WERI-Rb-1 (cell line): ENCODE measurements at regions not wholly inside any gene's neighbourhood (a gene's known extent, or its start where the extent isn't known, plus 50 kb on each side); places are given as distances from the start of the nearest gene placed in this dataset.

Source experiments
- DNase-seq: peaks from one replicate; pipeline ENCODE4 v3.0.0-alpha.2; 2020
- H3K27ac ChIP-seq: fragments of 250-450 bp; sonication (Bioruptor Pico); 2 replicates; pipeline ENCODE4 v1.5.1; 2020; ENCODE audit warnings: mild to moderate bottlenecking, moderate library complexity
- H3K27me3 ChIP-seq: fragments of 250-450 bp; sonication (Bioruptor Pico); 2 replicates; pipeline ENCODE4 v1.5.1; 2021; ENCODE audit warnings: mild to moderate bottlenecking, low read depth, moderate library complexity; ENCODE audit not compliant: insufficient read depth, severe bottlenecking
- H3K36me3 ChIP-seq: fragments of 250-450 bp; sonication (Bioruptor Pico); 2 replicates; pipeline ENCODE4 v1.5.1; 2020; ENCODE audit warnings: mild to moderate bottlenecking, moderate library complexity
- H3K4me3 ChIP-seq: 2 replicates; pipeline ENCODE4 v1.5.1; 2011; ENCODE audit warnings: low read depth, mild to moderate bottlenecking, control low read depth, low read length
- H3K9me3 ChIP-seq: fragments of 250-450 bp; sonication (Bioruptor Pico); 2 replicates; pipeline ENCODE4 v1.5.1; 2021; ENCODE audit warnings: mild to moderate bottlenecking, moderate library complexity; ENCODE audit not compliant: severe bottlenecking
- TF ChIP-seq, protein P1 (sequence below): IDR thresholded peaks from 2 replicates; pipeline ENCODE4 v1.5.1; 2011; ENCODE audit warnings: low read depth, mild to moderate bottlenecking, control low read depth, inconsistent platforms, low read length

DNA sequence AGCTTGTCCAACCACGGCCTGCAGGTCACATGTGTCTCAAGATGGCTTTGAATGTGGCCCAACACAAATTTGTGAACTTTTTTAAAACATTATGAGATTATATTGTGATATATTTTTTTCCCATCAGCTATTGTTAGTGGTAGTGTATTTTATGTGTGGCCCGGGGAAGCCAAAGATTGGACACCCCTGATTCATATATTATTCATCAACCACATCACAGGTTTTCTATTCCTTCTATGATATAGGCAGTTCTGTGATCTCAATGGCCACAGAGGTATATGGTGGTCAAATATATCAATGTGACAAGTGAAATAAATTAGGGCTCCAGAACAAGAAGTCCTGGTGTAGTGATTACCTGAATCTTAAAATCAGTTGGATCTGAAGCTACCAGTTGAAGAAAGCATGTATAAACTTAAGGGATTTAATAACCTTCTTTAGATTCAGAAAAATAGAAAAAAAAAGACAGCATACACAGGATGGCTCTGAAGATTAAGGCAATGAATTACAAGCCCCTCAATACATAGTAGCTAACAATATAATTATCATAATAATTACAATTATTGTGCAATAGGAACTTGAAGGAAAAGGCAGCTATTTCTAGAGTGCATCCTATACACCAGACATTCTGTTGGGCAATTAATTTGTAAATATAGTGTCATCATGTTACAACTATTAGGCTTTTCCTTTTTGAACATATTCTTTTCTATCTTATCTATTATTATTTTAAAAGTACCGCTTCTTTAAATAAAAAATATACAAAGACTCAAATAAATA, 530.4 kb upstream of the PTPRD start:
- DNase-seq = no peak
- H3K9me3 ChIP-seq = no peaks in the 10 kb centered on the region
- H3K36me3 ChIP-seq = no peaks in the 10 kb centered on the region
- H3K4me3 ChIP-seq = no peak overlapping the region
- H3K27me3 ChIP-seq = no peaks in the 10 kb centered on the region
- TF ChIP-seq, protein P1, sequence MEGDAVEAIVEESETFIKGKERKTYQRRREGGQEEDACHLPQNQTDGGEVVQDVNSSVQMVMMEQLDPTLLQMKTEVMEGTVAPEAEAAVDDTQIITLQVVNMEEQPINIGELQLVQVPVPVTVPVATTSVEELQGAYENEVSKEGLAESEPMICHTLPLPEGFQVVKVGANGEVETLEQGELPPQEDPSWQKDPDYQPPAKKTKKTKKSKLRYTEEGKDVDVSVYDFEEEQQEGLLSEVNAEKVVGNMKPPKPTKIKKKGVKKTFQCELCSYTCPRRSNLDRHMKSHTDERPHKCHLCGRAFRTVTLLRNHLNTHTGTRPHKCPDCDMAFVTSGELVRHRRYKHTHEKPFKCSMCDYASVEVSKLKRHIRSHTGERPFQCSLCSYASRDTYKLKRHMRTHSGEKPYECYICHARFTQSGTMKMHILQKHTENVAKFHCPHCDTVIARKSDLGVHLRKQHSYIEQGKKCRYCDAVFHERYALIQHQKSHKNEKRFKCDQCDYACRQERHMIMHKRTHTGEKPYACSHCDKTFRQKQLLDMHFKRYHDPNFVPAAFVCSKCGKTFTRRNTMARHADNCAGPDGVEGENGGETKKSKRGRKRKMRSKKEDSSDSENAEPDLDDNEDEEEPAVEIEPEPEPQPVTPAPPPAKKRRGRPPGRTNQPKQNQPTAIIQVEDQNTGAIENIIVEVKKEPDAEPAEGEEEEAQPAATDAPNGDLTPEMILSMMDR = no peak
- no peak overlapping the region for H3K27ac ChIP-seq

DNA sequence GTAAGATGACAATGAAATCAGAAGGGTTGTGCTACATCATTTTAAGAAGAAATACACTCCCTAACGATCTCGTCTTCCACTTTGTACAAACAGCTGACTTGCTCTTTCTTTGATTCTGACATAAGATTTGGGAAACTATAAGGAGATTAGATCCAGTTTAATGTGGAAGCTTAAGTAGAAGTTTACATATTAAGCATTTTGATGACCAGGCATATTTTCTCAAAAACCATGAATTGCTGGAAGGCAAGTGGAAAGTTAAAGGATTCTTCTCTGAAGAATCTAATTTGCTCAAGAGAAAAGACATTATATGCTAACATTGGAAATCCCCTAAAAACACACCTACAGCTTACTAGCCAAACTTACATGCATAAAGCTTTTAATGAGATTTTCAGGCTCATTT, 531.9 kb upstream of the PTPRD start:
- Histone ChIP-seq H3K4me3 (no peak overlapping the region), H3K36me3 (no peaks in the 10 kb centered on the region)
- TF ChIP-seq, protein P1 = no peak

DNA sequence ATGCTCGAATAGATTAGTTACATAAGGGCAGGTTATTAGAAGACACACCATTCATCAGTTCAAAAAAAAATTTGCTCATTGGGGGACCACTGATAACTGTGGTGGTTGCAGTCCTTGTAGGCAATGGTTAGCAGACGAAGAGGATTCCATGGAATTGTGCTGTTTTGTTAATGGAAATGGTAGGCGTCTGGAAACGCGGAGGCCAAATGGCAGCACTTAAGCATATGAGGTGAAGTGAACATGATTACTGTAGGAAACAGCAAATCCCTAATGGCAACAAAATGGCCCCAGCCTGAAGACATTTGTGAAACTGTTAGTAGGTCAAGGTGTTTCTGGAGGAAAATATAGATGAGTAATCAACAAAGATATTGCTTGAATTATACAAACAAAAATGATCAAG, 535.4 kb upstream of the PTPRD start:
- no peaks in the 10 kb centered on the region for H3K27me3 ChIP-seq
- no peak overlapping the region for H3K27ac ChIP-seq
- no peaks in the 10 kb centered on the region for H3K36me3 ChIP-seq
- no peaks in the 10 kb centered on the region for H3K9me3 ChIP-seq
- TF ChIP-seq, protein P1 = no peak
- DNase-seq = no peak
- H3K4me3 ChIP-seq = no peak overlapping the region

More for the DNA sequence above, 531.9 kb upstream of the PTPRD start:
- DNase-seq = no peak
- H3K9me3 ChIP-seq = no peaks in the 10 kb centered on the region
- H3K27ac ChIP-seq = no peak overlapping the region
- H3K27me3 ChIP-seq = no peaks in the 10 kb centered on the region

- H3K27ac ChIP-seq = no peak overlapping the region
- no peaks in the 10 kb centered on the region for H3K9me3 ChIP-seq
- H3K27me3 ChIP-seq = no peaks in the 10 kb centered on the region
- H3K36me3 ChIP-seq = no peaks in the 10 kb centered on the region
- peak; percentile 26 for DNase-seq
- TF ChIP-seq, protein P1 = peak; percentile 50; the same call in 1 of the 2 replicates
- no peak overlapping the region for H3K4me3 ChIP-seq
Observed at GRCh38 chr9:11149065-11149464, 536.3 kb upstream of the PTPRD start.

- no peaks in the 10 kb centered on the region for H3K27me3 ChIP-seq
- H3K27ac ChIP-seq = no peak overlapping the region
- TF ChIP-seq, protein P1 = no peak
- H3K9me3 ChIP-seq = peaks cover 4% of the 10 kb centered on the region
- no peak overlapping the region for H3K4me3 ChIP-seq
- no peak for DNase-seq
- no peaks in the 10 kb centered on the region for H3K36me3 ChIP-seq
Observed at GRCh38 chr9:11158063-11158462, 545.3 kb upstream of the PTPRD start.

DNA sequence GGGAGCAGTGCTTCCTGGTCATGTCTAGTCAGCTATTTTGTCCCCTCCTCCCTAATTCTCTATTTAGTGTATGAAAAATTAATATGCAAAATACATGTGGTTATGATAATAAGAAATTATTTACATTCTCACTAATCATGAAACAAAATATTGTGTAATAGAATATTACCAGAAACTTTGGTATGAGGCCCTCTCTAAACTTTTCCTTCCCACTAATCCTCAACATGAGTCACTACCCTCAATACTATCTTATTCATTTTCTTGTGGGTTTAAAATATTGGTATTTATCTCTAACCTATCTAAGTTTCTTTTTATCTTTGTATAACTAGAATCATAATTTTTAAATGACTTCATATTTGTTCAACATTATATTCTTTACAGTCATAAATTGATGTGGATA, 545.9 kb upstream of the PTPRD start:
- TF ChIP-seq, protein P1 = no peak
- no peak for DNase-seq
- Histone ChIP-seq H3K4me3 (no peak overlapping the region), H3K36me3 (no peaks in the 10 kb centered on the region), H3K27me3 (no peaks in the 10 kb centered on the region), H3K27ac (no peak overlapping the region), H3K9me3 (peaks cover 4% of the 10 kb centered on the region)
